ENCODE measurements at regions not wholly inside any gene's neighbourhood (a gene's known extent, or its start where the extent isn't known, plus 50 kb on each side); places are given as distances from the start of the nearest gene placed in this dataset.

GRCh38 chr10:123275136-123275564, 120.9 kb downstream of the BUB3 start:
- no peak overlapping the region for H3K23ac ChIP-seq (ENCODE audit: insufficient read length)
- no peak overlapping the region for H2BK12ac ChIP-seq (ENCODE audit: low read depth, low read length)
- H3K4me1 ChIP-seq (replicated peaks in 1 of 4; ENCODE audit: control insufficient read depth in 3 of 4, insufficient read depth in 4 of 4, low read length in 3 of 4) = peaks cover 0 to 6% (median 0%) of the 10 kb centered on the region in 4 experiments; a peak in 2 of 7 replicates
- H3K27ac ChIP-seq (ENCODE audit: low read depth, low read length) = no peak overlapping the region
- H4K8ac ChIP-seq (ENCODE audit: extremely low read depth, insufficient read depth, low read length) = no peak overlapping the region
- H4K91ac ChIP-seq (replicated peaks; ENCODE audit: insufficient read length, low read length) = no peak overlapping the region
- no peak overlapping the region for H3K4ac ChIP-seq (replicated peaks; ENCODE audit: insufficient read length, low read depth, low read length)
- DNase-seq (ENCODE audit: low read depth in 1 of 2, low spot score in 2 of 2) (no peak), FAIRE-seq (no peak)
- H2BK20ac ChIP-seq (ENCODE audit: low read length) = no peak overlapping the region
- H3K79me1 ChIP-seq (ENCODE audit: low read depth, low read length) = no peaks in the 10 kb centered on the region
- no peak overlapping the region for H3K9ac ChIP-seq (replicated peaks in 1 of 4; ENCODE audit: extremely low read depth in 1 of 4, low read depth in 3 of 4, low read length in 3 of 4)
- no peaks in the 10 kb centered on the region for H4K20me1 ChIP-seq (replicated peaks in 1 of 2; ENCODE audit: control insufficient read depth in 1 of 2, insufficient read depth in 2 of 2, low read length in 2 of 2)
- no peaks in the 10 kb centered on the region for H3K79me2 ChIP-seq (ENCODE audit: control insufficient read depth in 1 of 2, insufficient read depth in 2 of 2, low read length in 2 of 2)
- no peaks in the 10 kb centered on the region for H3K27me3 ChIP-seq (replicated peaks in 1 of 4; ENCODE audit: control insufficient read depth in 3 of 4, extremely low read depth in 1 of 4, insufficient read depth in 3 of 4, low read length in 3 of 4)
- no peaks in the 10 kb centered on the region for H3K23me2 ChIP-seq (ENCODE audit: low read depth, low read length)
- no peak overlapping the region for H3K56ac ChIP-seq (replicated peaks; ENCODE audit: insufficient read length, low read depth, low read length)
- H2BK5ac ChIP-seq (ENCODE audit: low read depth, low read length) = no peak overlapping the region
- no peak overlapping the region for H4K5ac ChIP-seq (ENCODE audit: insufficient read length, low read depth, low read length)
- POLR2A ChIA-PET (ENCODE audit: partially characterized antibody) = no interaction called here
- H3K4me3 ChIP-seq (ENCODE audit: extremely low read depth in 1 of 4, insufficient read depth in 2 of 4, low read depth in 3 of 4, low read length in 4 of 4) = peak overlapping the region in 2 of 4 experiments; percentile 6 to 44; a peak in 2 of 8 replicates
- peak overlapping the region; percentile 63; the same call in 1 of the 2 replicates for H2AFZ ChIP-seq (ENCODE audit: low read length)
- no peaks in the 10 kb centered on the region for H3K36me3 ChIP-seq (ENCODE audit: control insufficient read depth in 2 of 4, insufficient read depth in 4 of 4, low read length in 3 of 4)
- H2AK5ac ChIP-seq (ENCODE audit: low read depth, low read length) = no peak overlapping the region
- CTCF ChIA-PET (ENCODE audit: partially characterized antibody) = interaction anchor here (0.6 to 1.6 kb wide), 4 partner anchors 9 to 388 kb away, joined by 3 to 4 read pairs (median 4); no protein-coding TSS in a partner anchor
- WGBS, 2 experiments (ENCODE audit: extremely low coverage in 1 of 2, insufficient coverage in 1 of 2, insufficient read length in 1 of 2, insufficient replicate concordance in 2 of 2, low coverage in 1 of 2, low lambda C conversion rate in 2 of 2, missing lambda C conversion rate in 1 of 2) = 61% methylated on average over 14 of the region's 14 CpGs; no CpG with 5 or more reads in 1 of the 2 experiments
- TF ChIP-seq, protein P1, sequence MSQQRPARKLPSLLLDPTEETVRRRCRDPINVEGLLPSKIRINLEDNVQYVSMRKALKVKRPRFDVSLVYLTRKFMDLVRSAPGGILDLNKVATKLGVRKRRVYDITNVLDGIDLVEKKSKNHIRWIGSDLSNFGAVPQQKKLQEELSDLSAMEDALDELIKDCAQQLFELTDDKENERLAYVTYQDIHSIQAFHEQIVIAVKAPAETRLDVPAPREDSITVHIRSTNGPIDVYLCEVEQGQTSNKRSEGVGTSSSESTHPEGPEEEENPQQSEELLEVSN (IDR thresholded peaks at IDR 0.05) = peak; percentile 54; the same call in 1 of the 2 replicates
- TF ChIP-seq, protein P2, sequence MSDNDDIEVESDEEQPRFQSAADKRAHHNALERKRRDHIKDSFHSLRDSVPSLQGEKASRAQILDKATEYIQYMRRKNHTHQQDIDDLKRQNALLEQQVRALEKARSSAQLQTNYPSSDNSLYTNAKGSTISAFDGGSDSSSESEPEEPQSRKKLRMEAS (IDR thresholded peaks at IDR 0.05) = no peak
- no peak for TF ChIP-seq CHD1 (IDR thresholded peaks at IDR 0.05; ENCODE audit: low read depth, low read length)
- no peak overlapping the region for H2BK15ac ChIP-seq (ENCODE audit: low read length)
- H3K18ac ChIP-seq (ENCODE audit: extremely low read depth, low read length) = no peak overlapping the region
- H3K9me3 ChIP-seq (ENCODE audit: insufficient read depth in 2 of 2, low read depth in 1 of 2, low read length in 1 of 2) = peaks cover 4 to 7% of the 10 kb centered on the region in 2 experiments; a peak in 1 of 4 replicates
- H3K4me2 ChIP-seq (ENCODE audit: insufficient read depth in 1 of 2, low read depth in 2 of 2, low read length in 2 of 2) = peak overlapping the region; percentile 33 to 56; a peak in 3 of 4 replicates
- no peak overlapping the region for H3K14ac ChIP-seq (ENCODE audit: insufficient read length)
- H2BK120ac ChIP-seq (replicated peaks; ENCODE audit: low read depth, low read length) = no peak overlapping the region

Measured in H1 (cell line).